ENCODE measurements at regions not wholly inside any gene's neighbourhood (a gene's known extent, or its start where the extent isn't known, plus 50 kb on each side); places are given as distances from the start of the nearest gene placed in this dataset.

- Histone ChIP-seq H2AFZ (ENCODE audit: insufficient read depth, low read depth, low read length, poor library complexity, severe bottlenecking) (no peak overlapping the region), H4K20me1 (ENCODE audit: control insufficient read depth, insufficient read depth, low read length, poor library complexity, severe bottlenecking) (no peaks in the 10 kb centered on the region), H3K36me3 (replicated peaks in 1 of 2; ENCODE audit: control extremely low read depth in 1 of 2, control insufficient read depth in 1 of 2, extremely low read depth in 1 of 2, insufficient read depth in 2 of 2, low read length in 1 of 2) (no peaks in the 10 kb centered on the region), H3K79me2 (ENCODE audit: control insufficient read depth, insufficient read depth, low read length) (no peaks in the 10 kb centered on the region), H3K4me3 (ENCODE audit: control extremely low read depth in 1 of 5, extremely low read depth in 1 of 5, insufficient read depth in 1 of 5, low read depth in 2 of 5, low read length in 4 of 5) (no peak overlapping the region), H3K27ac (ENCODE audit: low read length in 2 of 2) (no peak overlapping the region), H3K9ac (ENCODE audit: low read length) (no peak overlapping the region), H3K27me3 (replicated peaks in 1 of 4; ENCODE audit: control extremely low read depth in 1 of 4, control insufficient read depth in 3 of 4, insufficient read depth in 4 of 4, low read length in 3 of 4) (no peaks in the 10 kb centered on the region), H3K4me1 (ENCODE audit: control insufficient read depth in 2 of 2, insufficient read depth in 2 of 2, low read length in 2 of 2) (no peaks in the 10 kb centered on the region), H3K9me3 (ENCODE audit: control extremely low read depth in 1 of 3, control insufficient read depth in 2 of 3, insufficient read depth in 1 of 3, low read length in 2 of 3) (no peaks in the 10 kb centered on the region), H3K4me2 (replicated peaks; ENCODE audit: low read depth, low read length, poor library complexity, severe bottlenecking) (no peak overlapping the region)
- H3K4me1 Mint-ChIP-seq = no peaks in the 10 kb centered on the region
- TF ChIP-seq CTCF (IDR thresholded peaks at IDR 0.05) (no peak), EZH2 (IDR thresholded peaks at IDR 0.05; ENCODE audit: borderline replicate concordance, insufficient read depth, low read depth, low read length, poor library complexity, severe bottlenecking) (no peak)
- intact Hi-C loops (cut with micrococcal nuclease) = no loop called here
- ATAC-seq (ENCODE audit: low read depth) = no peak
- WGBS (ENCODE audit: insufficient coverage) = 92% methylated on average over 4 of the region's 4 CpGs
- no peaks in the 10 kb centered on the region for H3K9me3 Mint-ChIP-seq (ENCODE audit: insufficient read depth)
- DNase-seq = no peak
- H3K4me3 Mint-ChIP-seq = no peak overlapping the region
- CTCF ChIA-PET = no interaction called here
- H3K27ac Mint-ChIP-seq = no peak overlapping the region
- POLR2A ChIA-PET = no interaction called here
- H3K27me3 Mint-ChIP-seq = peaks cover 22% of the 10 kb centered on the region
Measured at GRCh38 chr12:111163422-111163821, 205.5 kb downstream of the PHETA1 start.

GRCh38 chr12:111161898-111162297, 207.0 kb downstream of the PHETA1 start:
- no peak overlapping the region for H3K9ac ChIP-seq (ENCODE audit: low read length)
- ATAC-seq (ENCODE audit: low read depth) = no peak
- Mint-ChIP-seq H3K27ac (no peak overlapping the region), H3K4me1 (no peaks in the 10 kb centered on the region), H3K4me3 (no peak overlapping the region), H3K9me3 (ENCODE audit: insufficient read depth) (no peaks in the 10 kb centered on the region), H3K27me3 (peaks cover 24% of the 10 kb centered on the region)
- H2AFZ ChIP-seq (ENCODE audit: insufficient read depth, low read depth, low read length, poor library complexity, severe bottlenecking) = no peak overlapping the region
- POLR2A ChIA-PET = no interaction called here
- intact Hi-C loops (cut with micrococcal nuclease) = no loop called here
- H3K4me3 ChIP-seq (ENCODE audit: control extremely low read depth in 1 of 5, extremely low read depth in 1 of 5, insufficient read depth in 1 of 5, low read depth in 2 of 5, low read length in 4 of 5) = no peak overlapping the region
- no peak overlapping the region for H3K27ac ChIP-seq (ENCODE audit: low read length in 2 of 2)
- H3K9me3 ChIP-seq (ENCODE audit: control extremely low read depth in 1 of 3, control insufficient read depth in 2 of 3, insufficient read depth in 1 of 3, low read length in 2 of 3) = no peaks in the 10 kb centered on the region
- H4K20me1 ChIP-seq (ENCODE audit: control insufficient read depth, insufficient read depth, low read length, poor library complexity, severe bottlenecking) = no peaks in the 10 kb centered on the region
- CTCF ChIA-PET = no interaction called here
- H3K27me3 ChIP-seq (replicated peaks in 1 of 4; ENCODE audit: control extremely low read depth in 1 of 4, control insufficient read depth in 3 of 4, insufficient read depth in 4 of 4, low read length in 3 of 4) = no peaks in the 10 kb centered on the region
- H3K4me1 ChIP-seq (ENCODE audit: control insufficient read depth in 2 of 2, insufficient read depth in 2 of 2, low read length in 2 of 2) = no peaks in the 10 kb centered on the region
- TF ChIP-seq EZH2 (IDR thresholded peaks at IDR 0.05; ENCODE audit: borderline replicate concordance, insufficient read depth, low read depth, low read length, poor library complexity, severe bottlenecking) = no peak
- TF ChIP-seq CTCF (IDR thresholded peaks at IDR 0.05) = no peak
- 90% methylated on average over 4 of the region's 7 CpGs for WGBS (ENCODE audit: insufficient coverage)
- H3K79me2 ChIP-seq (ENCODE audit: control insufficient read depth, insufficient read depth, low read length) = no peaks in the 10 kb centered on the region
- no peaks in the 10 kb centered on the region for H3K36me3 ChIP-seq (replicated peaks in 1 of 2; ENCODE audit: control extremely low read depth in 1 of 2, control insufficient read depth in 1 of 2, extremely low read depth in 1 of 2, insufficient read depth in 2 of 2, low read length in 1 of 2)
- no peak overlapping the region for H3K4me2 ChIP-seq (replicated peaks; ENCODE audit: low read depth, low read length, poor library complexity, severe bottlenecking)
- DNase-seq = no peak
